Stimulated activated naive CD4-positive, alpha-beta T cell treated with Interleukin-2 at 50 U/mL for 16 hours (primary cell): ENCODE measurements at regions not wholly inside any gene's neighbourhood (a gene's known extent, or its start where the extent isn't known, plus 50 kb on each side); places are given as distances from the start of the nearest gene placed in this dataset.
A peak's percentile ranks its signal among the peaks of the same experiment; 100 is the strongest.
"Not testable (repeated sequence)": the region's sequence is repeated elsewhere in the genome, so short reads cannot be mapped to it uniquely, and the experiment has no call there.

ENCODE experiments used
- DNase-seq: peaks from one replicate; lab custom pipeline; 2025; lab: John Stamatoyannopoulos, UW

DNA sequence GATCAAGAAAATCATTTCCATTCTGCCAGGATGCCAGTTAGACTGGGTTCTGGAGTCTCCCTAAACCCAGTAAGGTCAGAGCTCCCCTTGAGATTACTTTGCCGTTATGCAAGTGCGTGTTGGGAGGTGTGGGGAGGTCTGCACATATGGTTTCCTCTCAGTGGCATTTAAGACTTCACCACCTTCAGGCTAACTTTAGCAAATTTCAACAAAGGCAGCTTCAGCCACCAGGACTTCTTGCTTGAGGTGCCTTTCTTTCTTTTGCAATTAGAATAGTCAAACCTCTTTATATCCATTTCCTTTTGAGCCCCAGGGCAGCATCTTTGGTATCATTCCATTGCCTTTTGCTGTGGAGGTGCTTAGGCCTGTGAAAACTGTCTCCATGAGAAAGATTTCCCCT lies 117.2 kb upstream of the CCND2 start:
- no peak for DNase-seq

DNA sequence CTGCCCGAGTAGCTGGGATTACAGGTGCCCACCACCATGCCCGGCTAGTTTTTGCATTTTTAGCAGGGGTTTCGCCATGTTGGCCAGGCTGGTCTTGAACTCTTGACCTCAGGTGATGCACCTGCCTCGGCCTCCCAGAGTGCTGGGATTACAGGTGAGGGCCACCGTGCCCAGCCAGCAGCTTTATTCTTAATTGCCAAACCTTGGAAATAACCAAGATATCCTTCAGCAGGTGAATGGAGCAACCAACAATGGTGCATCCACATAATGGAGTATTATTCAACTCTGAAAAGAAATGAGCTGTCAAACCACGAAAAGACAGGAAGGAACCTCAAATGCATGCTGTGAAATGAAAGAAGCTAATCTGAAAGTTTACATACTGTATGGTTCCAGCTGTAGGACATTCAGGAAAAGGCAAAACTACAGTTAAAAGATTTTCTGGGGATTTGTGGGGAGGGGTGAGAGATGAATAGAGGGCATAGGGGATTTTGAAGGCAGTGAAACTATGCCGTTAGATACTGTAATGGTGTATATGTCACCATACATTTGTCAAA lies 118.8 kb upstream of the CCND2 start:
- no peak for DNase-seq

DNA sequence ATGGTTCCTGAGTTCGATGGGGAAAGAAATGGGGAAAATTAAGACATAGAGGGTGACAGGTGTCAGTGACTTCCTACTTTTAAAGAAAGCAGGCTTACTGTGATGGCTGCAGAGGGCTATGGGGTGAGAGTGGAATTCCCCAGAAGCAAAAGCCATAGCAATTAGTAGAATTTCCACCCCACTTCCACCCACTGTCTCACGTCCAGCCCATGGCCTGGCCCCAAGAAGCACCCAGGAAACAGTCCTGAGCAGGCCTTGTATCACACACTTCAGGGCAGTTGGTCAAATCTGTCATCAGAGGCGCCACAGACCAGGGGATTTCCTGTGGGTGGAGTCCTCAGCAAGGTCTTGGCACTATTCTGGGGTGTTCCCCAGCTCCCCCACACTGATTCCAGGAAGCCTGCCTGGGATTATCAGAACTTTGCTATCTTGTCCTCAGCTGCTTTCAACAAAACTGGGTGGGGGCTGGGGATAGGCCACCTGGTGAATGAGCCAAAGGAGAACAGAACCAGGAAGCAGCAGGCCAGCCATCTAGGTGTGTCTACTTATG lies 120.1 kb upstream of the CCND2 start:
- peak; percentile 55 for DNase-seq

- no peak for DNase-seq
These were observed 121.3 kb upstream of the CCND2 start for GRCh38 chr12:4152145-4152795.

DNA sequence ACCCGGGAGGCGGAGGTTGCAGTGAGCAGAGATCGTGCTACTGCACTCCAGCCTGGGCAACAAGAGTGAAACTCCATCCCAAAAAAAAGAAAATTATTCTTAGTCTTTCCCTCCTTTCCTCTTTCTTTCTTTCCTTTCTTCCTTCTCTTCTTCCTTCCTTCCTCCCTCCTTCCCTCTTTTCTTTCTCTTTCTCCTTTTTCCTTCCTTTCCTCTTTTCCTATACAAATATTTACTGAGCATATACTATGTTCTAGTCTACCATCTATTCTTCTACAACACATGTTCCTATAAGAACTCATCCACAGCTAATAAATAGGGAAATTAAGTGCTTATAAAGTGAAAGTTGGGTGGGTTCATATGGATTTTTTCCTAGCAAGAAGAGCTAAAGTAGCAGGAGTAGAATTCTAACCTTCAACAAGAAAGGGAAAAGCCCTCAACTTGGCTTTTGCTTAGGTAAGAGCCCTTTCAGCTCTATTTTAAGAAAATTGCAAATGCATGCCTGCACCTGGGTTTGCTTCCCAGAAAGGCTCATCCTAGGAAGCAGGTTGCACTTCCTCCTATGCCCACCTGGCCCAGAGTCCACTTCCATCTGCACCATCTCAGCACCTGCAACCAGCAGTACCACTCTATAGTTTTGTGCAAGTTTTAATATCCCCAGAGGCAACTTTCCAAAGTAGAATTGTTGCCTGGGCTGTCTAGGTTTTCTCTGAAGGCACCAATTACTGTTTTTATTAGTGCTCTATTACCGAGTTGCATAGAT lies 122.0 kb upstream of the CCND2 start:
- no peak for DNase-seq

GRCh38 chr12:4150355-4150754 lies 123.2 kb upstream of the CCND2 start:
- DNase-seq, result not testable (repeated sequence)

DNA sequence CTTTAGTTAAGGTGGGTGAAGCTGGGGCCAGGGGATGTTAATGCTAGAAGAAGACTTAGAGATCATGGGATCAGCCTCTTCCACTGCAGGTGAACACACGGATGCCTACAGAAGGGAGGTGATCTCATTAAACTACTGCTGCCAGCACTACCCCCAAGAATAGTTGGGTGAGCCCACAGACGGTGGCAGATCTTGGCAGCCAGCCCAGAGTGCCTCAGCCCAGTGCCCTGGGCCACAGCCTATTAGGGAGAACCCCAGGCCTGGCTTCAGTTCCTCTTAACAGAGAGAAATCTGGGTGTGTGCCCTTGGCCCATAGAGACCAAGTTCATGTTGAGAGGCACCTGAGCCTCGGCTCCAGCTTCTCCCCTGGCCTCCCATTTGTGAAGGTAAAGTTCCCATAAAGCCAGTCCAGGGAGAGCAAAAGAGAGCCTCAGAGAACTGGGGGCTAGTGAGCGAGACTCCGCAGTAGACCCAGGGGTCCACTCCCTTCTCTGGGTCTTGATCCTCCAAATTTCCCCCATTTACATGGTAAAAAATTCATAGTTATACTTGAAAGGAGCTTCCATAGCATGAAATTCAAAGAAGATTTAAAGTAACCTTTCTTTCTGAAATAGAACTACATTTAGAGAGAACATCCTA lies 125.0 kb upstream of the CCND2 start:
- peak; percentile 35 for DNase-seq

- DNase-seq, result no peak
These were observed 126.5 kb upstream of the CCND2 start for GRCh38 chr12:4147031-4147481.

GRCh38 chr12:4145990-4146859 lies 127.3 kb upstream of the CCND2 start:
- peak; percentile 76 for DNase-seq

GRCh38 chr12:4144676-4145075 lies 128.9 kb upstream of the CCND2 start:
- DNase-seq, result no peak

- no peak for DNase-seq
These were observed 129.7 kb upstream of the CCND2 start for GRCh38 chr12:4143896-4144295.

- DNase-seq, result no peak
These were observed 132.0 kb upstream of the CCND2 start for GRCh38 chr12:4141348-4142270.

DNA sequence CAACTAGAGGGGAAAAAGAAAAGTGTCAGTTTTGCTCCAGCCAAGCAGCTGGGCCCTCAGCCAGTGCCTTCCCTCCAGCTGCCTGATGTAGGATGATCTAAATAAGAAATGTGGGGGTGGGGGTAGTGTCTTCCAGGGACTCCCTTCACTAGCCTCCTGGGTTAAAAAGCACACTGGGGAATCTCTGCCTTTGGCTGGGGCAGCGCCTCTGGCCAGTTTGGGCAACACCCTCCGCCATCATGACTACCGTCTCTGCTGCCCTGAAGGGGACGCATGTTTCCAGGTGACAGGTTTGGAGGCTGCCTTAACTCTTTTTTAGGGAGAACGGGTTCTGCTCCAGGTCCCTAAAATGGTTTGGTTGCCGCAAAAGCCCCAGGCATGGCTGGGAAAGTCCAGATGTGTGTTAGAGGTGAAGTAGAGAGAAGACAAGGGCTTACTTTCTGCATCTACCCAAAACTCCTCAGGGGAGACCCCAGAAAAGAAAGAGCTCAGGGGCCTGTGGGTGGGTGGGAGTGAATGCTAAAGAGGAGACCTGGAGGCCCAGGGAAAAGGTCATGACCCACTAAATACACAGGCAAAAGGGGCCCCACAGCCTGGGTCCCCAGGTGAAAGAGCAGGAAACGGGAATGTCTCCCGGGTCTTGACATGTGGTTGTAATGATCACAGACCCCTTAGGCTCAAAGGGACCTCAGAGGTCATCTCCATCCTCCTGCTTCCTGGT lies 132.8 kb upstream of the CCND2 start:
- DNase-seq, result no peak

DNA sequence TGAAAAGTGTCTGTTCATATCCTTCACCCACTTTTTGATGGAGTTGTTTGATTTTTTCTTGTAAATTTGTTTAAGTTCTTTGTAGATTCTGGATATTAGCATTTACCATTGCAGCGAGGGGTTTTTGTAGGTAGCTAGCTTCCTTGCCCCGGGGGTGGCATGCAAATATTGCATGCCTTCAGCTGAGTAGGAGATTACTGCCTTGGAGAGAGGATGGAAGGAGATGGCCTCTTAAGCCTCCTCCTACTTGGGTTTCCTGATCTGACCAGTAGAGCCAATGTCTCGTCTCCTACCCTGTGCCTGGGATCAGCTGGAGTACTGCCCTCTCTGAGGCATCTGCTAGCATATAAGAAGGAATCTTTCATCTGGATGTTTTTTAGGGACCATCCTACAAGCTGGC lies 134.4 kb upstream of the CCND2 start:
- DNase-seq, result no peak

DNA sequence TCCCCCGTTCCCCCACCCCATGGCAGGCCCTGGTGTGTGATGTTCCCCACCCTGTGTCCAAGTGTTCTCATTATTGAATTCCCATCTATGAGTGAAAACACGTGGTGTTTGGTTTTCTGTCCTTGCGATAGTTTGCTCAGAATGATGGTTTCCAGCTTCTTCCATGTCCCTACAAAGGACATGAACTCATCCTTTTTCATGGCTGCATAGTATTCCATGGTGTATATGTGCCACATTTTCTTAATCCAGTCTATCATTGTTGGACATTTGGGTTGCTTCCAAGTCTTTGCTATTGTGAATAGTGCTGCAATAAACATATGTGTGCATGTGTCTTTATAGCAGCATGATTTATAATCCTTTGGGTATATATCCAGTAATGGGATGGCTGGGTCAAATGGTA lies 135.0 kb upstream of the CCND2 start:
- DNase-seq, result not testable (repeated sequence)

DNA sequence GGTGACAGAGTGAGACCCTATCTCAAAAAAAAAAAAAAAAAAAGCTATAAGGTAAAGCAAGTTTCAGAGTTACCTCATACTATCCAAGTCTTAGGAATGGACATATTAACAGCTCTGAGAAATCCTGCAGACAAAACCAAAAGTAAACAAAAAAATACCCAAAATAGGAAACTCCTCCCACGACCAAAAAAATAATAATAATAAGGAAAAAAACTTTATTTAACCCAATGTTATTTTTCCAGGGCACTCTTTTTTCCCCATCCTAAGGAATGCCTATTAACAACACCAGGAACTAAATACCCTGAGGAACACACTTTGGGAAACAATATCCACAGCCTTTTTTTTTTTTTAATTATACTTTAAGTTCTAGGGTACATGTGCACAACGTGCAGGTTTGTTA lies 135.5 kb upstream of the CCND2 start:
- no peak for DNase-seq

DNA sequence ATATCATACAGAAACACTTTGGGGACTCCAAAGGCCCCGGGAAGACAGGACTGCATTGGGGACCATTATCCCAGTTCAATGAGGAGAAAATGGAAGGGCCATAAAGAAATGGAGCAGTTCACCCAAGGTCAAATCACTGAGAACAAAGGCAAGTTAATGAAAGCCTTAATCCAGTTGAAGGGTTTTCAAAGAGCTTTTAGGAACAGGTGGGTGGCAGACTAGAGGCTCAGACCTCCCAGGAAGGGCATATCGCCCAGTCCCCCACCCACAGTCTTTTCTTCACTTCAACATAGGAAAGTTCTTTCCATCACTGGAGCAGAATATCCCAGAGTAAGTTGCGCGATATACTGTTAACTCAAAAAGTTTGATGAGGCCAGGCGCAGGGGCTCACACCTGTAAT lies 136.1 kb upstream of the CCND2 start:
- no peak for DNase-seq

GRCh38 chr12:4137015-4137414 lies 136.5 kb upstream of the CCND2 start:
- no peak for DNase-seq

DNA sequence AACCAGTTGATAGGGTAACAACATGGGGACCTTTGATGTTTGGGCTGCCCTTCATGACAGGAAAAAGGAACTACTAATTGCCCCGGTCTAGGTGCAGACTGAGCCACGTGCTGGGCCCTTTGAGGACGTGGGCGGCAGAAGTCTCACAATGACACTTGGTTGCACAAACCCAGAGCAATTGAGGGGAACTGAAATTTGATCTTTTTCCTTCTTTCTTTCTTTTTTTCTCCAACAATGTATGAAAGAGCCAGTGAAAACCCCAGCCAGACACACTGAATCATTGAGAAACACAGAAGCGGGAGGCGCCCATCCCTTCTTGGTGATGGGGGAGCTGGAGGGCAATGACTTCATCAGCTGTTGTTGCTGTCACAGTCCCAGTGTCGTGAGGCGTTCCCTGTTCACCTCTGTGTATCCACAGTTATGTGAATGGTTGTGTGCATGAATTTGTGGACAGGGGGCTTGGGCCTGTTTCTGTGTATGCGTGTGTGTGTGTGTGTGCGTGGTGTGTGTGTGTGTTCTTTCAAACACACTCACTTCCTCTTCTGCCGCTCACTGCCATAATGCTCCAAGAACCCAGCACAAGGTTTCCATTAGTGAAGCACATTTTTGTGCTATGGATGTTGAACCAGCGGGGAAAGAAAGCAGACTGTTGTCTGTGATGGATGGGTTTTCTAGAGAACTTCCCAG lies 137.5 kb upstream of the CCND2 start:
- peak; percentile 69 for DNase-seq
